ENCODE measurements at regions not wholly inside any gene's neighbourhood (a gene's known extent, or its start where the extent isn't known, plus 50 kb on each side); places are given as distances from the start of the nearest gene placed in this dataset.

- TF ChIP-seq CTCF (IDR thresholded peaks at IDR 0.05; ENCODE audit: poor library complexity) (no peak), EZH2 (IDR thresholded peaks at IDR 0.05; ENCODE audit: borderline replicate concordance) (no peak)
These were observed 66.9 kb upstream of the NRXN3 start for GRCh38 chr14:78103271-78103670.

Data from hepatocyte (in vitro differentiated cells).